ENCODE measurements at regions not wholly inside any gene's neighbourhood (a gene's known extent, or its start where the extent isn't known, plus 50 kb on each side); places are given as distances from the start of the nearest gene placed in this dataset.

- TF ChIP-seq ZNF280C (tag by site-specific recombination; IDR thresholded peaks at IDR 0.05) (no peak), ZBTB10 (tag by site-specific recombination; IDR thresholded peaks at IDR 0.05) (no peak), ATF2 (tag by site-specific recombination; IDR thresholded peaks at IDR 0.05; ENCODE audit: low read depth) (no peak), CTCF (tag by site-specific recombination; IDR thresholded peaks at IDR 0.05) (no peak), ZBTB7A (tag by site-specific recombination; IDR thresholded peaks at IDR 0.05; ENCODE audit: low read depth) (no peak), ZNF837 (tag by site-specific recombination; IDR thresholded peaks at IDR 0.05) (no peak), KLF1 (tag by site-specific recombination; IDR thresholded peaks at IDR 0.05) (no peak), ZNF701 (tag by site-specific recombination; IDR thresholded peaks at IDR 0.05) (no peak), BCL11A (tag by site-specific recombination; IDR thresholded peaks at IDR 0.05; ENCODE audit: low read depth) (no peak)
Observed at GRCh38 chr21:35370071-35370470, 321.0 kb upstream of the RUNX1 start.

Data from HEK293 (cell line).